HG03460 (cell line): ENCODE measurements at regions not wholly inside any gene's neighbourhood (a gene's known extent, or its start where the extent isn't known, plus 50 kb on each side); places are given as distances from the start of the nearest gene placed in this dataset.
"Not testable (repeated sequence)": the region's sequence is repeated elsewhere in the genome, so short reads cannot be mapped to it uniquely, and the experiment has no call there.

ENCODE experiments used
- ATAC-seq: cut with Tn5 transposase; IDR thresholded peaks from one replicate; pipeline ENCODE4 v1.9.1; 2021; ENCODE audit not compliant: unreplicated experiment

GRCh38 chr21:25531538-25532250 is 75.6 kb downstream of the MRPL39 start:
- ATAC-seq: not testable (repeated sequence)

DNA sequence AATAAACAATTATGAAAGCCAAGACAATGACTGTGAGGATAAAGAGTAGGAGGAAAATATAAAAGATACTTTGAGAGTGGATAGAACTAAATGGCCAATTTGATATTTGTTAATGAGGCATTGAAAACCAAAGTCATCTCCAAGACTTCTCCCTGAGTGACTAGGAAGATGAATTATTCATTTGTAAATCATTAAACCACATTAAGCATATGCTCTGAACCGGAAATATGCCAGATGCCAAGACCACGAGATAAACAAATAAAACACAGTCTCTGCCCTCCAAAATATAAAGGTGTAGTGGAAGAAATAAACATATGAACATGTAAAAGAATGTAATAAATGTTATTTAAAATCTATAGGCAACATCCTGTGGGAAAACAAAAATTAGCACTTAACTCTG is 78.8 kb downstream of the MRPL39 start:
- ATAC-seq: no peak

- ATAC-seq: no peak
Observed at GRCh38 chr21:25518491-25518911, 88.8 kb downstream of the MRPL39 start.

DNA sequence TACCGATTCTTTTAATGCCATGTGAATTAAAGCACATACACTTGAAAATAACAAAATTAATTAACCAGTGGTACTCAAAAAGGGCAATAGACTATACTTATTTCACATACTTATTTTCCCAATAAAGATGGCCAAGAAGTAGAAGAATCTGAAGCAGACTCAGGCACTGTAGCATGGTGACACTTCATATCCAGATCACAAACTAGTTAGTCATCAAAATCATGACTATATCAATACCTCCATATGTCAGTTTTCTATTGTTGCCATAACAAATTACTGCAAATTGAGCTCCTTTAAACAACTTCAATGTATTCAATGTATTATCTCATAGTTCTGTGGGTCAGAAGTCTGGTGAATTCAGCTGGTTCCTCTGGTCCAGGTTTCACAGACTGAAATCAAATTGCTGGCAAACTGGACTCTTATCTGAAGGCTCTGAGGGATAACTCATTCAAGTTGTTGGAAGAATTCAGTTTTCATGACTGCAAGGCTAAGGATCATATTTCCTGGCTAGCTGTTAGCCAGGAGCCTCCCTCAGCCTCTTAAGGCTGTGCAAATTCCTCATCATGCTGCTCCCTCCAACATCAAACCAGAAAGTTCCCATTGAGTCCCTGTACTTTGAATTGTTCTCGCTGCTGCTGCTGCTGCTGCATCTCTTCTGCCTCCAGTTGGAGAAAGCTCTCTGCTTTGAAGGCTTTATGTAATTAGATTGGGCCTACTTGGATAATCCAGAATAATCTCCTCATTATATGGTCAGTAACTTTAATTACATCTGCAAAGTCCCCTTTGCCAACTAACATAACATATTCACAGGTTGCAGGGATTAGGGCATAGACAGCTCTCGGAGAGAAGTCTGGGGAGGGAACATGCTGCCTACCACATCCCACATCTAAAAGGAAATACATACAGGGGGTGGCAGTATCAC is 91.5 kb downstream of the MRPL39 start:
- no peak for ATAC-seq

- no peak for ATAC-seq
Observed at GRCh38 chr21:25513810-25514209, 93.5 kb downstream of the MRPL39 start.

DNA sequence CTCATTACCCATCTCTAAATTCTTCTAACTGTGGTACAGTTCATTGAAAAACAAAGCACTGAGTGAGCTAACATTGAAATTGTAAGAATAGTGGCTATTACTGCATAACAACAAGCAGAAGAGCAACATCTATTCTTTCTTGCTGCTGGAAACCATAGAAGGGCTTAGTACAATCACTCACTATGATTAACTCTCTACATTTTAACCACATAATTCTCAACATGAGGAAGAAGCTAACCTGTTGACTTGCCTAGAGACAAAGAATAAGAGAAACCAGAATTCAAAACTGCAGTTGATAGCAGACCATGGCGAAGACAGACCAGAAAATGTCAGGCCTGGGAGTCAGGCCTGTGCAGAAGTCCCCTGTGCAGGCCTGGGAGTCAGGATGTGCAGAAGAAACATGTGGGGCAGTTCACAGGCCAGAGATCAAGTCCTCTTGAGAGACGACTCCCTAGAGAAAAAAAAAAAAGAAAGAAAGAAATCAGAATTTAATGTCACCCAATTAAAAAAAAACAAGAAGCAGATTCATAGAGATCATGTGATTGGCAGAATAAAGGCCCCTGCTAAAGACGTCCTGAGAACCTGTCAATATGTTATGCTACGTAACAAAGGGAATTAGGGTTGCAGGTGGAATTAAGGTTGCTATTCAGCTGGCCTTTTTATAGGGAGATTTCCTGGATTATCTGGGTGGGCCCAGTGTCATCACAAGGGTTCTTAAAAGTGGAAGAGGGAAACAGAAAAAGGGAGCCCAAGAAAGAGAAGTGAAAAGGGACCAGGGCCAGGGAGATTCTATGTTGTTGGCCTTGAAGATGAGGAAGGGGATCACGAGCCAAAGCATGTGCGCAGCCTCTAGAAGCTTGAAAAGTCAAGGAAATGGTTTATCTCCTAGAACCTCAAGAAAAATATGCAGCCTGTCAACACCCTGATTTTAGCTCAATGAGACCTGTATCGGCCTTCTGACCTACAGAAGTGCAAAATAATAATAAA is 94.9 kb downstream of the MRPL39 start:
- ATAC-seq: no peak

DNA sequence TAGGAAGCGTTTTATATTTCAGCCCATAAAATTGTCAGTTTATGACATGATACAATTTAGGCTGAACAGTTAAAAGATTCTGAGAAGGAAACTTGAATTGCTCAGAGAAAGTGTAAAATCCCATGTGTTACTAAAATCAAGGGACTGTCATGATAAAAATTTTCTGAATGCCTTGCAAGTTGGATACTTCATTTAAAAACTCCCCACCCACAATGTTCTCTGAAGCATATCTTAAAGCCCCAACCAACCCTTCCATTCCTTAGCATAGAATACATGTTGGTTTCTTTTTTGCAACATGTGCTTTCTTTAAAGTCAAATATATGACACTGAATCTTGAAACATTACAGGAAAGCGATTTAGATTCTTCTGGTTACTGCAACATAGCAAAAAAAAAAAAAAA is 97.4 kb downstream of the MRPL39 start:
- ATAC-seq: peak; percentile 56

DNA sequence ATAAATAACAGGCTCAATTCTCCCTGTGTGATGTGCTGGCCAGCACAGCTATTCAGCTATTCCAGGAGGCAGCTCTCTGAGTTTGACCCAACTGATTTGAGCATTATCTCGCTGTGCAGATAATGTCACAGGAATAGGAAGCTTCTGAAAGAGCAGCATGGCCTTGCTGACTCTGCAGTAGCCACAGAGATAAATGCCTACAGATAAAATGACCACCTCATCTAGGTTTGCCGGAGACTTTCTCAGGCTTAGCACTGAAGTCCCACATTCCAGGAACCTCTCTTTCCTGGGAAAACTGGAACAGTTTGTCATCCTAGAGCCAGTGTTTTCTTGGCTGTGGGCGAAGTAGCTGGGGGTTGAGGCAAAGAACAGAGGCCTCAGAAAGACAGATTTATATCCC is 98.9 kb downstream of the MRPL39 start:
- no peak for ATAC-seq

DNA sequence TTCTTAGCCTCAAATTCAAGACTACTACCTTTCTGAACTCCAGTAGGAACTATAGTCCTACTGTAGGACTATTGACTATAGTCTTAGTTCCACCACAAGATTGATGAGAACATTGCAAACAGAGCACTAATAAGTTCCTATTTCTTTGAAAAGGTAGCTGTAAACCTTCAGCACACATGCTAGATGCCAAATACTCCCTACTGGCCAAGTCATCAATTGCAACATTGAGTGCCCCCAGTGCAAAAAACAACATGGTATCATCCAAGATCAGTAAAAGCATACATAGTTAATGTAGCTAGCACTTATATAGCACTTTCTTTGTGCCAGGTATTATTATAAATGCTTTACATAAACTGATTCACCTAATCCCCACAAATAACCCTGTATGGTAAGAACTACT is 99.8 kb downstream of the MRPL39 start:
- no peak for ATAC-seq

DNA sequence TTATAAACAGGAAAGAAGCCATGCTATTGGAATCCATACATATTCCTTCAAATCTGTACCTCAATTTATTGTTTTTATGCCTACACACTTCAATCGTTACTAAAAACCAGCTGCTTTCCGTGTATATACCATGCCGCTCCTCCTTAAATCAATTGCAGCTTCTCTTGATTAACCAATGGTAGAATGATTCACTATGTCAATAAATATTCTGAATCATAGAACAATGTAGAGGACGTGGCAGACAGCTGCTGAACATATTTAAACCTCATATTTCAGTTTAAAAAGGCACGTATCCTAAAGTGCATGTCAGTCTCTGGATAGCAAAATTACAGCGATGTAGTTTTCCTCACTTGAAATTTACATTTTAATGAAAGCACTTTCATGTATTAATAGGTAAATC is 100.4 kb downstream of the MRPL39 start:
- ATAC-seq: no peak

- ATAC-seq: no peak
Observed at GRCh38 chr21:25506261-25506660, 101.0 kb downstream of the MRPL39 start.

- ATAC-seq: no peak
Observed at GRCh38 chr21:25503981-25504380, 103.3 kb downstream of the MRPL39 start.

- ATAC-seq: peak; percentile 69
Observed at GRCh38 chr21:25501996-25502665, 105.2 kb downstream of the MRPL39 start.

- ATAC-seq: peak; percentile 16
Observed at GRCh38 chr21:25501462-25501861, 105.8 kb downstream of the MRPL39 start.

DNA sequence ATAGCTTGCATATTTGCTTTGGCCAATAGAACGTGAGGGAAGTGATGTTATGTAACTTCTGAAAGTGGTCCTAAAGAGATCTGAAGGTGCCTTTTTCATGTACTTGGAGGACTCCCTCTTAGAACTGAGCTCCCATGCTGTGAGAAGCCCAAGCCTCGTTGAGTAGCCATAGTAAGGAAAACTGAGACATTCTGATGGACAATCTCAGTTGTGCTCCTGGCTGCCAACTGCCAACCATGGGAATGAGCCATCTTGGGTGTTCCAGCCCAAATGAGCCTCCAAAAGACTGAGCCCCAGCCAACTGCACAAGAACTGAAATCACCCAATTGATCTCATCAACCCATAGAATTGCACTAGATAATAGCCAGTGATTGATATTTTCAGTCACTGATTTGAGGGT is 106.7 kb downstream of the MRPL39 start:
- no peak for ATAC-seq

DNA sequence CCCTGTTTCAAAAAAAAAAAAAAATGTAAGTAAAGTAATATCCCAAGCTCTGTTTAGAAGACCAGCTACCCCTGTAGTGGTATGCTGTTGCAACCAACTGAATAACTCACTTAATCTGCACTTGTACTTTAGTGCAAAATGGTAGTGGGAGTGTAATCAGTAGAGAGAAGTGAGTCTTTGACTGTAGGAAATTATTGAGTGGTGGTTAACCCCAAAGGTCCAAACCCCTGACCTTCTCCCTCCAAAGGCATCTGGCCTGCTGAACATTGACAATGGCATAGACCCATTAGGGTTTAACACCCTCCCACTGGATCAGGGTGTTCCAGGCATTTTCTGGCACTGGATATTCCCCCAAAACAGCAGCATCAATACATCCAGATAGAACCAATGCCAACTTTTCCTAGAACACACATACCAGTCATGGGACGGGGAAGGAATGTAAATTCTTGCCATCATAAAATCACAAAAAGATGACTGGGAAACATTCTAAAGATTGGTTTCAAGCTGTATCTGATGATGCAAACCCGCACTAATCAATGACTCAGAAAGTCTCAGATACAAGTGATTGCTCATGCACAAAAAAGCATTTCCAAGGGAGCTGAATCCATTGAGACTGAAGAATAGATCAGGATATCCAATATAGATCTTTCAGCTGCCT is 110.3 kb downstream of the MRPL39 start:
- no peak for ATAC-seq

- no peak for ATAC-seq
Observed at GRCh38 chr21:25494804-25495203, 112.5 kb downstream of the MRPL39 start.

GRCh38 chr21:25493722-25494121 is 113.6 kb downstream of the MRPL39 start:
- ATAC-seq: no peak

DNA sequence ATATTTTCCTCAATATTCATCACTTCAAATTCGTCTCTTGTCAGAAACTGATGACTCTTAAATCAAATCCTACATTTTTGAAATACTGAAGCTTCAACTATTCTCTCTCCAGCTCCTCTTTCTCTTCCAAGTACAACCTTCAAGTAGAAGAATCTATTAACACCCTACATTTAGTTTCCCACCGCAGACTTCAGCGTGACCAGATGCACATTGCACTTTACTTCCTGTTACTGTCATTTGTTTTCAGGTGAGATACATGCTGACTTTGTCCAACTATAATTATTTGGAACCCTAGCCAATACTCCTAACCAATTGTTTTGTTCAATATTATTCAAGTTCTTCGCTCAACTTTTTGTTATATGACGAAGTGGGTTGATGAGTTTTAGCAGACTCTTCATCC is 116.0 kb downstream of the MRPL39 start:
- ATAC-seq: no peak

DNA sequence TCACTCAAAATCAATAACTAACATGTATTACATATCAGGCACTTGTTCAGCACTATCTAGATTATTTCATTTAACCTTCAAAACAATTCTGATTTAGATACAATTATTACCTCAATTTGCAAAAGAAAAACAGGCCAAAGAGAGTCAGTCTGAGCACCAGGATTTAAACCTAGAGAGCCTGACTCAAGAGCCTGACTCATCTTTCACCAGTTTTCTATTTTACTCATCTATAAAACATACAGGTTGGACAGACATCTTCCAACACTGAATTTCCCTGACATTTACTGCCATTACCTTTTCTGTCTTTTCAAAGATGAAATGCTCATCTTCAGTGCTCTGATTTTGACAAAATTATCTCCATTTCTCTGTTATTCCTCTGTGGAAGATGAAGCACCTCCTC is 116.5 kb downstream of the MRPL39 start:
- ATAC-seq: no peak
